ENCODE measurements at regions not wholly inside any gene's neighbourhood (a gene's known extent, or its start where the extent isn't known, plus 50 kb on each side); places are given as distances from the start of the nearest gene placed in this dataset.
"Not testable (repeated sequence)": the region's sequence is repeated elsewhere in the genome, so short reads cannot be mapped to it uniquely, and the experiment has no call there.

DNA sequence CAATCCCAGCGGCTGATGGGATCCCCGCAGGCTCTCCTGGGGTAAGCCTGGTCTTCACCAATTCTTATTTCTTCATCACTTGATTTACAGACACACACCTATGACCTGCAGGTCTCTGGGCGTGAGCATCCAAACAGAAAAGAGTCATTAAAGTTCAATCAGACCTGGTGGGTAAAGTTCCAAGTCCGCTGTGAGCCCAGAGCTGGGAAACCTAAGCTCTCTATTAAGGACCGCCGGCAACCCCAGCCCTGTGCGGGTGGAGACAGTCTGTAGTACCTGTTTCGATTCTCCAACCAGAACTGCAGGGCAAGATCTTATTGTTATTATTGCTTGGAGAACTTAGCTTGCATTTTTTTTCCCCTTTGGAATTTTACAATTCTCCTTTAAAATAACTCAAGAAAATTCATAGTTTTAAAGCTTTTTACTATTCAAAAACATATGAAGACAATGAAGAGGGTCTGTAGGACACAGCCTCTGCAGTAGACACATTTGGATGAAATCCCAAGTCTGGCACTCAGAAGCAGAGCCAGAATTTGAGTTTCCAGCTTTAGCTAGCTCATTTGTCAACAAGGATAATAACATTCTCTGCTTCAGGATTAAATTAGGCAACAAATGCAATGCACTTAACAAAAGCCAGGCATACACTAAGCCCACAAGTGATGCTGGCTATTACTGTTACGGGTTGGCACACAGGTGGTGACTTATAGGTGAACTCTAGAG is 376.4 kb downstream of the INSIG2 start:
- DNase-seq (ENCODE audit: low read depth), result no peak

- DNase-seq (ENCODE audit: low read depth), result no peak
Observed at GRCh38 chr2:118464046-118464445, 375.8 kb downstream of the INSIG2 start.

GRCh38 chr2:118460425-118460824 is 372.2 kb downstream of the INSIG2 start:
- no peak for DNase-seq (ENCODE audit: low read depth)

DNA sequence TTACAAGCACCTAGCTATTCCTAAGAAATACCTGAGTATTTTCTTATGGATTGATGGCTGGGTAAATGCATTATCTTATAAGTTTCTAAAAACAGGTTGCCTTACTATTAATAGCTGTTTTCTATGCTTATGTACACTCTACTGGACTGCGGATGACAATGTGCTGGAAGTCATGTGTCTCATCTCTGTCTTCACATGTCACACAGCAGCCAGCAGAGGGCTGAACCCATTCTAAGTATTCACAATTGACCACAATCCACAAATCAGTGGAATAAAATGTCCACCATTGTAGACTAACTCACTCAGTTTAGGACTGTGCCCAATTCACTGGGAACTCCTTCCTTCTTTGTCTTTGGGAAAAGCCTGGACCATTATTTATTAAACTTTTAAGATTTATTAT is 371.2 kb downstream of the INSIG2 start:
- no peak for DNase-seq (ENCODE audit: low read depth)

DNA sequence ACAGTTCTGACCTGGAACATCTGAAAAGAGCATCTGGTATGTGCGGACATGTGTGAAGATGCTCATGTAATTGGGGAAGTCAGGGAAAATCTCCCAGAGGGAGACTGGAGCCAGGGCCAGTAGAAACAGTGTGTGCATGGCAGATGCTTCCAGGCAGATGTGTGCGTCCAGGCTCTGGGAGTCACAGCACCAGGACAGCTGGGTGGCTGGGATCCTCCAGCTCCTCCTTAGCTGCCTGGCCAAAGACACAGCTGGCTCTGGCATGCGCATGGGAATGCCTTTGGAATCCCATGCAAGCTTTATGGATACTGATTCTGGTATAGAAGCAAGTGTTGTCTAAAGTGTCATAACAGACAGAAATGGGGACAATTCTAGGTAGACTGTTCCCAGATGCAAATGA is 369.7 kb downstream of the INSIG2 start:
- DNase-seq (ENCODE audit: low read depth), result no peak

DNA sequence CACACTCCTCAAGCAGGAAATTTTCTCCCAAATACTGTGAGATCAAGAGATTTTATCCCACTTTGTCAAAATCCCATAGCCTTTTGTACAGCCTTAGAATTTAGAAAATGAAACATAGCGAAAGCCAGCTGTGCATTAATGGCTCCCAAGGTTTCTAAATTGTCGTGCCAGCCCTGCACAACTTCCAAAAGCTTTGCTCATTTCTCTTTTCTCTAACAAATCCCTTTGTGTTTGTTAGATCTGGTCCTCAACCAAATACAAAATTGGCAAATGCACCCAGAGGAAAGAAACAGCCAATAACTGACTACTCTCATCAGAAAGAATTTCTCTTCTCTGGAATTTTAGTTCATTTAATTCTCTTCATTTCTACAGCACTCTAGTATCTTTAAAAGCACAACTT is 361.1 kb downstream of the INSIG2 start:
- DNase-seq (ENCODE audit: low read depth), result no peak

GRCh38 chr2:118443596-118443995 is 355.3 kb downstream of the INSIG2 start:
- DNase-seq (ENCODE audit: low read depth), result no peak

- DNase-seq (ENCODE audit: low read depth), result no peak
Observed at GRCh38 chr2:118442996-118443553, 354.8 kb downstream of the INSIG2 start.

- DNase-seq (ENCODE audit: low read depth), result no peak
Observed at GRCh38 chr2:118442046-118442445, 353.8 kb downstream of the INSIG2 start.

GRCh38 chr2:118440404-118441098 is 352.3 kb downstream of the INSIG2 start:
- no peak for DNase-seq (ENCODE audit: low read depth)

GRCh38 chr2:118437501-118437900 is 349.2 kb downstream of the INSIG2 start:
- no peak for DNase-seq (ENCODE audit: low read depth)

DNA sequence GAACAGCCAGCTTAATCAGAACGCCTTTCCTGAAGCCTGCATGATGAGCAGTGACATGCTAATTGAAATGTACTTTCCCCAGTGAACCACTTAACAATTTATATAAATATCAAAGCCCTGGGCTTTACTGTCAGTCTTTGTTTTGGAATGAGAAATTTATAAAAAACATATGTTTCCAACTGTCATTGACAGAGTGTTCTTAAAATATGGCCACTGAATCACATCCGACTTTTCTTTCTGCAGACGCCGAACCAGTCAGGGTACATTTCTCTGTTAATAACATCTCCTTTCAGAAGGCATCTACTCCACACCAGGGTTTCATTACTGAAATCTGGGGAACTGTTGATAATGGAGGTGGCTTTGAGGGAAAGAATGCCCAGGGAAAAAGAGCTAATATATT is 343.7 kb downstream of the INSIG2 start:
- no peak for DNase-seq (ENCODE audit: low read depth)

DNA sequence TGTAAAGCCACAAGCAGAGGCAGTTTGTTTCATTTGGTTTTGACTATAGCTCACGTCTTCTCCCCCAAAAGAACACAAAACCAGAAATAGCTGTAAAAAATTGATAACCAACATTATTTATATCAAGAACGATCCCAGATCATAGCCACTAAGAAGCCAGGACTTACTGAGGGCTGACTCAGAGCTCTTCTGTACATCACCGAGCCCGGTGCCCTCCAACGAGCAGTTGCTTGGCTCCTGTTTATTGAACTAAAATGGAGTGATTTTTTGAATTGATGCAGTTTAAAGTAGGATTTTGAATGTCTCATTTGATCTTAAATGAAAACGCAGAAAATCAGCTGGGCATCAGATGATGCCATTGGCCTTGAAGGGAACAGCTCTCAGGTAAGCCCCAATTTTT is 343.3 kb downstream of the INSIG2 start:
- DNase-seq (ENCODE audit: low read depth), result no peak

GRCh38 chr2:118431165-118431517 is 342.9 kb downstream of the INSIG2 start:
- no peak for DNase-seq (ENCODE audit: low read depth)

DNA sequence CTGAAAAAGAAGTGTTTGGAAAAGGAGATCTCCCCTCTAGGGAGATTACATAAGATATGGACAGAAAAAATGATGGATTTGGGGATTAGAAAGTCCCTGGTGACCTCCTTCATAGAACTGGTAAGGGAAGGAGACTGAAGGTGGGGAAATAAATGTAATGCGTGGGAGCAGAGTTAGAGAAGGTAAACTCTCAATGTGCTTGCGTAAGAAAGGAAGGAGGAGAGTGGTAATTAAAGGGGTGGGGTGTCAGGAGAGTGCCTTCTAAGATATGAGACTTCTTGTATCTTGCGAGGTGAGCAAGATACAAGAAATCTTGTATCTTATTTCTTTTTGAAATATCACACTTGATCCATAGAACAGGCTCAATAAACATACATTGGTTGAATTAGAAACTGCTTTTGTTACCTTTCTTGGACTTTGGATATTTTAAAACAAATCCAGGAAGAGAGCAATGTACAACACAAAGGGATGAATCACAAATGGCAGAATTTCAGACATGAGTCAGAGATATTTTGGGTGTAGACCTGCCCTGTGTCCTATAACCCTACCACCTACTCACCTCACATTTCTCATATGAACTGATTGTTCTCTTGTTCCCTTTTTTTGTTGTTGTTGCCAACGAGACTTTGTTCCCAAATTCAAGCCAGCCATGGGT is 342.4 kb downstream of the INSIG2 start:
- DNase-seq (ENCODE audit: low read depth), result no peak

- DNase-seq (ENCODE audit: low read depth), result no peak
Observed at GRCh38 chr2:118425191-118425590, 336.9 kb downstream of the INSIG2 start.

GRCh38 chr2:118423776-118424175 is 335.5 kb downstream of the INSIG2 start:
- no peak for DNase-seq (ENCODE audit: low read depth)

- DNase-seq (ENCODE audit: low read depth), result no peak
Observed at GRCh38 chr2:118421648-118422047, 333.4 kb downstream of the INSIG2 start.

DNA sequence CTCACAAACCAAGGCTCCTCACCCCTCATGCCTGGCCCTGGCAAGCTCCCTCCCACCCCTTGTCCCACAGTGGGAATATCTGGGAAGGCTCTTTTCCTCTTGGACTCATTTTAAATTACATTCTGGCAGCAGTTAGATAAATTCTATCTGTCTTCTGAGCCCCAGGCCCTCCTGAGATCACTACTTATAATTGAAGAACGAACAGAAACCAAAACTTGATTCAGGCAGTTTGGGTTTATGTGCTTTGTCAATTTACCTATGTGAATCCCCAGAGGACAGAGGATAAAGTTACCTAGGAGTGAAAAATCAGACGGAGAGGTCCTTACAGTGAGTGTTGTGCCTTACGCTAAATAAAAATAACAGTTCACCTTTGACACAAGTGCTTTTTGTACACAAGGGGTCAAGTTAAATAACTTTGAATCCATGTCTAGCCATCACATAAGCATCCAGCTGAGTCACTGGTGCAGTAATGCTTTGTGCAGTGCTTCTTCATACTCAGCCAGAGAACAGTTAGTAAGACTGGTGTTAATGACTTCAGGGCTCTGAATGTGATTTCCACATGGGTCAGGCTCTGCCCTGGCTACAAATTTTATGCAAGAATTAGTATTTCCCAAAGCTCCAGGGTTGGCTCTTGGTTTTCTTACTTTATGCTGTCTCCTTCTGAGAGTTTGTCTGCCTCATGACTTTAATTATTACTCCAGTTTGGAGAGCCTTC is 329.3 kb downstream of the INSIG2 start:
- DNase-seq (ENCODE audit: low read depth), result no peak

- not testable (repeated sequence) for DNase-seq (ENCODE audit: low read depth)
Observed at GRCh38 chr2:118415186-118415585, 326.9 kb downstream of the INSIG2 start.

DNA sequence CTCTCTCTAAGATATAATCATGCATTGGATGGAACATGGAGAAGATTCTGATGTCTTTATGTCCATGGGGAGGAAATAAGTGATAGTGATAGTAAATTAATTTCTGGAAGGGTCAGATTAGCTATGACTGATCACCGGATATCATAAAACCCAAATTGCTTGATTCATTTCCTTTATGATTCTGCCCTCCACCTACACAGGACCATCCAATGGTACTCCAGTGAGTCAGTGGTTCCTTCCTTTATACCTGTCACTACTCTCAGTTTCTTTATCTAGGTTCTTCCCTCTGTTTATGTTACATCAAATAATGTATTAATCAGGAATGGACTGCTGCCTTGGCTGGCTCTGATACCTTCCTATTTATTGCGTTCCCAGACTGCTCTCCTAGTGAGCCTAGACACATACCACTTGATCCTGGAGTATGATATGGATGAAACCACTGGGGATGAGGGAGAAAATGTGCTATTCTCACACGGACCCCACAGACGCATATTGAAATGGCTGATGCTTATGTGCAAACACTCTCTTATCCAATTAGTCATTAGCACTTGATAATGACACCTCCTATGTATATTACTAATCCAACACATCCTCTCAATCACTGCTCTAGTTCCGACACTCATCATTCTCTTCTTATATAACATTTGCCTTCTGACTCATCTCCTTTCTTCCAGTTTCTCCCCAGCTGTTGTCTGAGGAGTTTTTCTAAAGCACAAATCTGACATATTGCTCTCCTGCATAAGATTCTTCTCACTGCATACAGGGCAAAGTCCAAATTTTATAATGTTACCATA is 315.6 kb downstream of the INSIG2 start:
- no peak for DNase-seq (ENCODE audit: low read depth)

- DNase-seq (ENCODE audit: low read depth), result no peak
Observed at GRCh38 chr2:118388771-118389170, 300.5 kb downstream of the INSIG2 start.
